GM10248 (cell line): ENCODE measurements at regions not wholly inside any gene's neighbourhood (a gene's known extent, or its start where the extent isn't known, plus 50 kb on each side); places are given as distances from the start of the nearest gene placed in this dataset.

Experiments
- CTCF ChIA-PET: fragments of 300-600 bp; sonication (Branson Sonifier 250); formaldehyde crosslinking; extraction: SDS; loops from one replicate; lab custom pipeline; 2021; ENCODE audit warnings: antibody characterized with exemption; lab: Yijun Ruan, JAX
- POLR2A ChIA-PET: fragments of 350-650 bp; sonication (Branson Sonifier 250); formaldehyde crosslinking; extraction: SDS; loops from one replicate; lab custom pipeline; 2020; ENCODE audit warnings: antibody characterized with exemption; lab: Yijun Ruan, JAX
- DNase-seq: peaks from one replicate; pipeline ENCODE4 v3.0.0; 2012; ENCODE audit errors: extremely low spot score
- TF ChIP-seq, protein P1 (sequence below): IDR thresholded peaks from 2 replicates; pipeline ENCODE4 v1.5.1; 2012; ENCODE audit warnings: mild to moderate bottlenecking, low read depth; ENCODE audit errors: extremely low read depth, missing control alignments, control extremely low read depth

DNA sequence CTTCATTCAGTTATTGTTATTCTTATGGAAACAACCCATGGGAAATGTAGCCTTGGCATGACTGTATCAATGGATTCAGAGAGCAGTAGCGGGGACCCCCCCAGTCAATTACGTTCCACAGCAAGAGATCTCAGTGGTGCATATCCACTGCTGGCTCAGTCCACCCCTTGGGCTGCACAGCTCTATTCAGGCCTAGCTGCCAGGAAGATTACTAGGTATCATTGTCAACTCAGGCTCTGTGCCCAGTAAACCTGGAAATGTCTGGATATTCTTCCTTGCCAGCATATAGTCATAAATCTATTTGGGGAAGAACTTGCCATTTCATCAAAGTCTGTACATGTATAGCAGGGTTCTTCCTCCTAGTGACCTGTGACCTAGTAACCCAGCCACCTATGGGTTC lies 128.1 kb upstream of the CCDC54 start:
- DNase-seq: no peak
- TF ChIP-seq, protein P1, sequence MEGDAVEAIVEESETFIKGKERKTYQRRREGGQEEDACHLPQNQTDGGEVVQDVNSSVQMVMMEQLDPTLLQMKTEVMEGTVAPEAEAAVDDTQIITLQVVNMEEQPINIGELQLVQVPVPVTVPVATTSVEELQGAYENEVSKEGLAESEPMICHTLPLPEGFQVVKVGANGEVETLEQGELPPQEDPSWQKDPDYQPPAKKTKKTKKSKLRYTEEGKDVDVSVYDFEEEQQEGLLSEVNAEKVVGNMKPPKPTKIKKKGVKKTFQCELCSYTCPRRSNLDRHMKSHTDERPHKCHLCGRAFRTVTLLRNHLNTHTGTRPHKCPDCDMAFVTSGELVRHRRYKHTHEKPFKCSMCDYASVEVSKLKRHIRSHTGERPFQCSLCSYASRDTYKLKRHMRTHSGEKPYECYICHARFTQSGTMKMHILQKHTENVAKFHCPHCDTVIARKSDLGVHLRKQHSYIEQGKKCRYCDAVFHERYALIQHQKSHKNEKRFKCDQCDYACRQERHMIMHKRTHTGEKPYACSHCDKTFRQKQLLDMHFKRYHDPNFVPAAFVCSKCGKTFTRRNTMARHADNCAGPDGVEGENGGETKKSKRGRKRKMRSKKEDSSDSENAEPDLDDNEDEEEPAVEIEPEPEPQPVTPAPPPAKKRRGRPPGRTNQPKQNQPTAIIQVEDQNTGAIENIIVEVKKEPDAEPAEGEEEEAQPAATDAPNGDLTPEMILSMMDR: no peak
- ChIA-PET CTCF (interaction anchor here (1.1 kb wide), 1 partner anchor 13 kb away, joined by 5 read pairs; no protein-coding TSS in a partner anchor), POLR2A (no interaction called here)

DNA sequence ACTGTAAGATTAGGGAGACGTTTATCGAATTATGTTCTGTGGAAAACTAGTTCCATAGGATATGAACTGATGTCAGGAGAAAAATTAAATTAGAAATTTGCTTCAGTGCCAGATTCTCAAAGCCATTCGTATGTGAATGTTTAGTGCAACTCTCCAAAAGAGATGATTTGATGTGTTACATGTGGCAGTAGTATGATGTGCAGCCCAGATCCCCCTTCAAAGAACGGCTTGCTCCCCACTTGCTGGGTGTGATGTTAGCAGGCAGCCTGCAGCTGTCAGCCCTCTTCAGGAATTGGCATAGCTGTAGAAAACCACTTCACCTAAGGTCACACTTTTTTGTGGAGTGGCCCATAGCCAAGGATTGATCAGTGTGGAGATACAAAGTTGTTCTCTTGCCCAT lies 127.0 kb upstream of the CCDC54 start:
- ChIA-PET POLR2A (no interaction called here), CTCF (interaction anchor here (1.4 kb wide), 1 partner anchor 41 kb away, joined by 3 read pairs; no protein-coding TSS in a partner anchor)
- TF ChIP-seq, protein P1: no peak
- no peak for DNase-seq

DNA sequence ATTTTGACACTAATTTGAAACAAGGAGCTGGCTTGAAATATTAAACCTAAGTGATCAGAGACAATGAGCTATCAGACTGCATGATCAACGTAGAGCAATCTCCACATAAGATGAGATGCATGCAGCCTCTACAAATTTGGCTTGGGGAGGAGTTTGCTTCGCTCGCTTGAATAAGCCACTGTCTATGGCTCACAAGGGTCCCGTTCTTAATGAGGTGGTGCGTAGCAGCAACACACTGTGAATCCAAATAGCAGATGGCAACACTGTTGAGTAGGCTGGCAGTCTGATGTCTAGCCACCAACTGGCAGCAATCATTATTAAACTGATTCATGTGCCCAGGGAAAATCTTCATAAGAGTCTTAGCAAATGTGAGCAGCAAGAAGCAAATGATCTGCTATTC lies 125.4 kb upstream of the CCDC54 start:
- POLR2A ChIA-PET: no interaction called here
- no peak for DNase-seq
- CTCF ChIA-PET: interaction anchor here (0.9 to 2.9 kb wide), 4 partner anchors 16 to 169 kb away, joined by 3 to 13 read pairs (median 4); no protein-coding TSS in a partner anchor
- TF ChIP-seq, protein P1: no peak

DNA sequence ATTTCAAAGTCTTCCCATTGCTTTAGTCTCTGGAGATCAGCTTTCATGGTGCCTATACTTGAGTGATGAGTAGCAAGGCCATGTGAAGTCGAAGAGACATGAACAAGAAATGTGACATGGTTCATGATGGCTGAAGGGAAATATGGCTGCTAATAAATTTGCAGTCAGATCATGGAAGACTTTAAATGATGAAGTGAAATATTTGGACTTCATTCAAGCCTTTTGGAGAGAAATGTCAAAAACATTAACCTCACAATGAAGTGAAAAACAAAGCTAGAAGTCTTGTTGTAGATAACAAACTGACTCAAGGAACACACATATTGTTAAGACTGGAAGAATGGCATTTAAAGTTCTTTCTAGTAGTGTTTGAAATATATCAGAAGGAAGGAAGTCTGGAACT lies 120.3 kb upstream of the CCDC54 start:
- no peak for DNase-seq
- TF ChIP-seq, protein P1: no peak
- ChIA-PET CTCF (interaction anchor here (1.0 kb wide), 1 partner anchor 14 kb away, joined by 3 read pairs; no protein-coding TSS in a partner anchor), POLR2A (no interaction called here)

DNA sequence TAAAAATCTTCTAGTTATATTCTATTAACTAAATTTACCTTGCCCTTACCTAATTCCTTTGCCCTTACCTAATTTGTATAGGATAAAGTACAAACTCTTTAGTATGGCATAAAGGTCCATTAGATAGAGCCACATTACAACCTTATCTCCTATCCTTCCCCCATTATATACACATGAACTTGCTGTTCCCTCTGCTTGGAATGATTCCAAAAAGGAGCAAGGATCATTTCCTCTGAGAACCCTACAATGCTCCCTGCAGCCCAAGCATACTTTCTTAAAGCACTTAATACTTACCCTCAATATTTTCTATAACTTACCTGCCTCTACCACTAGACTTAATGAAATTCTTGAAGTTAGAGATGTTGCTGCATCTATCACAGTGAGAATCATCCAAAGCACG lies 118.9 kb upstream of the CCDC54 start:
- ChIA-PET POLR2A (no interaction called here), CTCF (interaction anchor here (1.1 to 1.4 kb wide), 3 partner anchors 17 to 163 kb away, joined by 3 to 4 read pairs (median 3); no protein-coding TSS in a partner anchor)
- DNase-seq: no peak
- TF ChIP-seq, protein P1: no peak

DNA sequence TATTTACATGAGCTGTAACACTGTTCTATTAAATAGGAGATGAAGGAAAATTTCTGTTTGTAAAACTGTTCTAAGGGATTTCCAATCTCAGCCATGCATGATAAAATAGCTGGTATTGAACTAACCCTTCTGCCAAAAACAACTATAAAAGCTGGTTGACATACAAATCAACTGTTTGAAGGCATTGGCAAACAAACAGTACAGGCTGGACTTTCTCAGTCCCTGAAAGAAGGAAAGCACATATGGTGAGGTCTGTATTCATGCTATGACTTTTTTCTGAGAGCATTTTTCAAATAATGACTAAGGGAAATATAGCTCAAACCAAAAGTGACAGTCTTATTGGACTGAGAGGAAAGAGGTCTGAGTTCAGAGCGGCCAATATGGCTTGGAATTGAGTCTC lies 117.0 kb upstream of the CCDC54 start:
- DNase-seq: no peak
- CTCF ChIA-PET: interaction anchor here (0.8 to 1.6 kb wide), 3 partner anchors 11 to 481 kb away, joined by 3 to 6 read pairs (median 3); no protein-coding TSS in a partner anchor
- POLR2A ChIA-PET: no interaction called here
- TF ChIP-seq, protein P1: no peak
